ENCODE measurements at regions not wholly inside any gene's neighbourhood (a gene's known extent, or its start where the extent isn't known, plus 50 kb on each side); places are given as distances from the start of the nearest gene placed in this dataset.
"Not testable (repeated sequence)": the region's sequence is repeated elsewhere in the genome, so short reads cannot be mapped to it uniquely, and the experiment has no call there.

GRCh38 chr4:82248903-82249632 lies 124.7 kb downstream of the HNRNPD start:
- DNase-seq (ENCODE audit: low read depth in 4 of 4, low spot score in 1 of 4) = no peak

- no peak for DNase-seq (ENCODE audit: low read depth in 4 of 4, low spot score in 1 of 4)
Observed at GRCh38 chr4:82247629-82248028, 126.2 kb downstream of the HNRNPD start.

- DNase-seq (ENCODE audit: low read depth in 4 of 4, low spot score in 1 of 4) = no peak
Observed at GRCh38 chr4:82247171-82247570, 126.6 kb downstream of the HNRNPD start.

- DNase-seq (ENCODE audit: low read depth in 4 of 4, low spot score in 1 of 4) = no peak
Observed at GRCh38 chr4:82241534-82241933, 132.3 kb downstream of the HNRNPD start.

- no peak for DNase-seq (ENCODE audit: low read depth in 4 of 4, low spot score in 1 of 4)
Observed at GRCh38 chr4:82240410-82240809, 133.4 kb downstream of the HNRNPD start.

- not testable (repeated sequence) for DNase-seq (ENCODE audit: low read depth in 4 of 4, low spot score in 1 of 4)
Observed at GRCh38 chr4:82237142-82237541, 136.6 kb downstream of the HNRNPD start.

GRCh38 chr4:82235346-82235745 lies 138.4 kb downstream of the HNRNPD start:
- DNase-seq (ENCODE audit: low read depth in 4 of 4, low spot score in 1 of 4) = no peak

GRCh38 chr4:82232891-82233290 lies 140.9 kb downstream of the HNRNPD start:
- no peak for DNase-seq (ENCODE audit: low read depth in 4 of 4, low spot score in 1 of 4)

- DNase-seq (ENCODE audit: low read depth in 4 of 4, low spot score in 1 of 4) = no peak
Observed at GRCh38 chr4:82231806-82232205, 142.0 kb downstream of the HNRNPD start.

- DNase-seq (ENCODE audit: low read depth in 4 of 4, low spot score in 1 of 4) = no peak
Observed at GRCh38 chr4:82230306-82230705, 143.5 kb downstream of the HNRNPD start.

- no peak for DNase-seq (ENCODE audit: low read depth in 4 of 4, low spot score in 1 of 4)
Observed at GRCh38 chr4:82225030-82225429, 148.8 kb downstream of the HNRNPD start.

- no peak for DNase-seq (ENCODE audit: low read depth in 4 of 4, low spot score in 1 of 4)
Observed at GRCh38 chr4:82223715-82224114, 150.1 kb downstream of the HNRNPD start.

GRCh38 chr4:82219346-82219745 lies 154.4 kb downstream of the HNRNPD start:
- no peak for DNase-seq (ENCODE audit: low read depth in 4 of 4, low spot score in 1 of 4)

GRCh38 chr4:82217986-82218715 lies 155.6 kb downstream of the HNRNPD start:
- DNase-seq (ENCODE audit: low read depth in 4 of 4, low spot score in 1 of 4) = no peak

- no peak for DNase-seq (ENCODE audit: low read depth in 4 of 4, low spot score in 1 of 4)
Observed at GRCh38 chr4:82216219-82216618, 157.6 kb downstream of the HNRNPD start.

- DNase-seq (ENCODE audit: low read depth in 4 of 4, low spot score in 1 of 4) = no peak
Observed at GRCh38 chr4:82215800-82216199, 158.0 kb downstream of the HNRNPD start.

- DNase-seq (ENCODE audit: low read depth in 4 of 4, low spot score in 1 of 4) = no peak
Observed at GRCh38 chr4:82215039-82215438, 158.8 kb downstream of the HNRNPD start.

GRCh38 chr4:82213485-82214417 lies 160.0 kb downstream of the HNRNPD start:
- no peak for DNase-seq (ENCODE audit: low read depth in 4 of 4, low spot score in 1 of 4)

GRCh38 chr4:82201805-82202641 lies 171.8 kb downstream of the HNRNPD start:
- DNase-seq (ENCODE audit: low read depth in 4 of 4, low spot score in 1 of 4) = peak; percentile 15 to 21 (median 16)

GRCh38 chr4:82201303-82201702 lies 172.5 kb downstream of the HNRNPD start:
- DNase-seq (ENCODE audit: low read depth in 4 of 4, low spot score in 1 of 4) = no peak

GRCh38 chr4:82200046-82200445 lies 173.7 kb downstream of the HNRNPD start:
- no peak for DNase-seq (ENCODE audit: low read depth in 4 of 4, low spot score in 1 of 4)
